HK-2 (cell line): ENCODE measurements at regions not wholly inside any gene's neighbourhood (a gene's known extent, or its start where the extent isn't known, plus 50 kb on each side); places are given as distances from the start of the nearest gene placed in this dataset.
"Not testable (repeated sequence)": the region's sequence is repeated elsewhere in the genome, so short reads cannot be mapped to it uniquely, and the experiment has no call there.

Source experiments
- DNase-seq: peaks from one replicate; pipeline ENCODE4 v3.0.0-alpha.2; 2018; ENCODE audit not compliant: unreplicated experiment

DNA sequence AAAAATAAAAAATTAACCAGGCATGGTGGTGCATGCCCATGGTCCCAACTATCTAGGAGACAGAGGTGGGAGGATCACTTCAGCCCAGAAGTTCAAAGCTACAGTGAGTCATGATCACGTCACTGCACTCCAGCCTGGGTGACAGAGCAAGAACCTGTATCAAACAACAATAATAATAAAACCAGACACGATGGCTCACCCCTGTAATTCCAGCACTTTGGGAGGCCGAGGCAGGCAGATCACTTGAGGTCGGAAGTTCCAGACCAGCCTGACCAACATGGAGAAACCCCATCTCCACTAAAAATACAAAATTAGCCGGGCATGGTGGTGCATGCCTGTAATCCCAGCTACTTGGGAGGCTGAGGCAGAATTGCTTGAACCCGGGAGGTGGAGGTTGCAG lies 159.4 kb downstream of the SKIDA1 start:
- DNase-seq: peak; percentile 51

DNA sequence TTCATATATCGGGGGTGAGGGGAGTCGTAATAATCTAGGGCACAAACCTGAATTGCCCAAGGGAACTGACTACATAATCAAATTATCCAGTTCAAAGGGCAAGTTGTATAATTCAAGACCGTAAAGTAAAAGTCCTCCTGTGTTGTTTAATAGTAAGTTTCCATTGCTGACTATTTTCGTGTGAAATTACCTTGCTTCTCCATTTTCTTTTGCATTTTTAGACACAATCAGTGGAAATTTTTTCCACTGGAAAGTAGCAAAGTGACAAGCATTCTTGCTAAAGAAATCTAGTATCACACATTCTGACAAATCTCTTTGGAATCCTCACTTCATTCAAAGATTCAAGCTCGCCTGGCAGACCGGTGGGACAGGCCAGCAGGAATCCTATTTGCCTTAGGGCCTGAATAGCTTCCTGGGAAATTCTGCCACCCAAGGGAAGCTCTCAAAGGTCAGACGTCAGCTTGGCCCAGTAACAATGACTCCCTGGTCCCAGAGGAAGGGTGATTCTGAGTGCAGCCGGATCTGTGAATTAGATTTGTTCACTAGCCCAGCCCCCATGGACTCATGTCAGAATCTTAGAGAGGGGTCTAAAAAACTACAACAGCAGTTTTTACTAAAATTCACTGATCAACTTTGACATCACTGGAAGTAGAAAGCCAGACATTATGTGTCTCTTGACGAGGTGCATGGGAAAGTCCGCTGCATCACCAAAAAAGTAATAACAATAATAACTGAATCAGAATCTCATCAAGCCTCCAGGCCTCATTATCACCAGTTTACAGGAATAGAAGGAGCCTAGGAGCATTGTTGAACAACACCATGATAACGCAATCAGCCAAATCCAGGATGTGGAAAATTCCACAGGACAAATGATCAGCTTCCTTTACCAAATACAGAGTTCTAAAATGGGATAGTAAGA lies 161.0 kb downstream of the SKIDA1 start:
- DNase-seq: peak; percentile 58

DNA sequence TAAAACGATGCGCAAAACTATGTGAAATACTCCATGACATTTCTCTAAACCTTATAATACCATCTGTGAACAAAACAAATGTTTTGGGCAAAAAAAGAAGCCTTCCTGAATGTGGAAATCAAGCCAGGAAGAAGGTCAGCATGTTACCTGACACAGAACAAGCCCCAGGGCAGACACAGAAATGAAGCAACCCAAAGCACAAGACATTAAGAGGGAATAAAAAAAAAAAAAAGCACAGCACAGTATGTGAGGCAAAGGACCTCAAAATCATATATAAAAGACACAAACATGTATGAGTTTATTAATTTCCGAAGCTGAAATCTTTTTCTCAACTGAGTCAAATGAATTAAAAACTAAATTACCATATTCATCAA lies 161.8 kb downstream of the SKIDA1 start:
- no peak for DNase-seq

GRCh38 chr10:21363092-21363730 lies 162.3 kb downstream of the SKIDA1 start:
- DNase-seq: no peak

DNA sequence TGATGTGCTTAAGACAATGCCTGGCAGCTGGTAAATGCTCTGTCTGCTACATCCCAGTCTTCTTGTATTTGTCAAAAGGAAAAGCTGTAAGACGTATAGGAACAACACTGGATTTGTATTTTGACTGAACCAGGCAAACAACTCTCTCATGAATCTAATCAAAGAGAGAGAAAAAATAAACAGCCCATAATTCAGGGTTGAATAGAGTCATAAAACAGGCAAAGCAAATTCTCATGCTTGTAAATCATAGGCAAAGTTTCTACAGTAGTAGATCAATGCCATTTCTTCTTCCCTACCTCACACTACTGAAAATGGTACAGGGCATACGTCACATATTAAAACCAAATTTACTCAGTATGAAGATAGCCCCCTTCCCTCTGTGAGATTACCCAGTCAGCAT lies 166.3 kb downstream of the SKIDA1 start:
- no peak for DNase-seq

- DNase-seq: no peak
Measured at GRCh38 chr10:21355591-21356011, 169.9 kb downstream of the SKIDA1 start.

GRCh38 chr10:21352886-21353285 lies 172.6 kb downstream of the SKIDA1 start:
- DNase-seq: no peak

DNA sequence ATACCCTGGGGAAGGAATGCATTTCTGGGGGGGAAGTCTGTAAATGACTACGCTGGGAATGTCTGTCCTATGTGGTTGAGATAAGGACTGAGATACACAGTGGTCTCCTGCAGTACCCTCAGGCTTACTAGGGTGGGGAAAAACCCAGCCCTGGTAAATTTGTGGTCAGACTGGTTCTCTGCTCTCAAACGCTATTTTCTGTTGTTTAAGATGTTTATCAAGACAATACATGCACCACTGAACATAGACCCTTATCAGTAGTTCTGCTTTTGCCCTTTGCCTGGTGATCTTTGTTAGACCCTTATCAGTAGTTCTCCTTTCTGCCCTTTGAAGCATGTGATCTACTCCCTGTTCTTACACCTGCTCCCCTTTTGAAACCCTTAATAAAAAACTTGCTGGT lies 173.9 kb downstream of the SKIDA1 start:
- DNase-seq: not testable (repeated sequence)

- DNase-seq: no peak
Measured at GRCh38 chr10:21349912-21350286, 175.6 kb downstream of the SKIDA1 start.

GRCh38 chr10:21347785-21348170 lies 177.7 kb downstream of the SKIDA1 start:
- DNase-seq: no peak

GRCh38 chr10:21347043-21347784 lies 178.3 kb downstream of the SKIDA1 start:
- DNase-seq: no peak

GRCh38 chr10:21343087-21343486 lies 182.4 kb downstream of the SKIDA1 start:
- no peak for DNase-seq

- DNase-seq: not testable (repeated sequence)
Measured at GRCh38 chr10:21342499-21342898, 183.0 kb downstream of the SKIDA1 start.

DNA sequence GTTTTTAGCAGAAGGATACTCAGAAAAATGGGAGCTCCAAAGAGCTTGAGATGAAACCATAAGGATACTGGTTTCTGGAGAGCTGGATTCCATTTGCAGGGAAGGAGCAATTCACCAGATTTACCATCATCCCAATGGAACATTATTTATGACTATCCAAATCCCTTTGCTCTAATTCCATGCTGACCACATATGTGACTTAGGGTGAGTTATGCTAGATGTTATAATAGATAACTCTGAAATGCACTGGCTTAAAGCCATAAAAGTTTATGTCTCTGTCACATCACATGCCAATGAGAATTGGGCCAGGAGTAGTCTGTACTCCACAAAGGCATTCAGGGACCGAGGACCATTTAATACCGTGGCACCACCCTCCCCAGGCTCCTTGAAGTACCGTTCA lies 185.2 kb downstream of the SKIDA1 start:
- no peak for DNase-seq

DNA sequence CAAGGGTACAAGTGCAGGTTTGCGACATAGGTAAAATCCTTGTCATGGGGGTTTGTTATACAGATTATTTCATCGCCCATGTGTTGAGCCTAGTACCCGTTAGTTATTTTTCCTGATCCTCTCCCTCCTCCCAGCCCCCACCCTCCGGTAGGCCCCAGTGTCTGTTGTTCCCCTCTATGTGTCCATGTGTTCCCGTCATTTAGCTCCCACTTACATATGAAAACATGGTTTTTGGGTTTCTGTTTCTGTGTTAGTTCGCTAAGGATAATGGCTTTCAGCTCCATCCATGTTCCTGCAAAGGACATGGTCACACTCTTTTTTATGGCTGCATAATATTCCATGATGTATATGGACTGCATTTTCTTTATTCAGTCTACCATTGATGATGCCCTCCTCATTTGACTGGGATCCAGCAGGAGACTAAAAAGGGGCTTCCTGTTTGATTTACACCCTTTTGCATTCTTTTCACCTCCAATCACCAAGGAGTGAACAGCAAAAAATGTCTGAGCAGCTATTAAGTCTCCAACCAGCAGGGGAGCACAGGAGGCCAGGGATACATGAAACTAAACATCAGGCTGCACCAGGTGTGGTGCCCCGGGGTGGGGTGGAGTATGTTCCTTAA lies 188.2 kb downstream of the SKIDA1 start:
- DNase-seq: no peak

- peak; percentile 66 for DNase-seq
Measured at GRCh38 chr10:21336476-21337170, 188.9 kb downstream of the SKIDA1 start.

DNA sequence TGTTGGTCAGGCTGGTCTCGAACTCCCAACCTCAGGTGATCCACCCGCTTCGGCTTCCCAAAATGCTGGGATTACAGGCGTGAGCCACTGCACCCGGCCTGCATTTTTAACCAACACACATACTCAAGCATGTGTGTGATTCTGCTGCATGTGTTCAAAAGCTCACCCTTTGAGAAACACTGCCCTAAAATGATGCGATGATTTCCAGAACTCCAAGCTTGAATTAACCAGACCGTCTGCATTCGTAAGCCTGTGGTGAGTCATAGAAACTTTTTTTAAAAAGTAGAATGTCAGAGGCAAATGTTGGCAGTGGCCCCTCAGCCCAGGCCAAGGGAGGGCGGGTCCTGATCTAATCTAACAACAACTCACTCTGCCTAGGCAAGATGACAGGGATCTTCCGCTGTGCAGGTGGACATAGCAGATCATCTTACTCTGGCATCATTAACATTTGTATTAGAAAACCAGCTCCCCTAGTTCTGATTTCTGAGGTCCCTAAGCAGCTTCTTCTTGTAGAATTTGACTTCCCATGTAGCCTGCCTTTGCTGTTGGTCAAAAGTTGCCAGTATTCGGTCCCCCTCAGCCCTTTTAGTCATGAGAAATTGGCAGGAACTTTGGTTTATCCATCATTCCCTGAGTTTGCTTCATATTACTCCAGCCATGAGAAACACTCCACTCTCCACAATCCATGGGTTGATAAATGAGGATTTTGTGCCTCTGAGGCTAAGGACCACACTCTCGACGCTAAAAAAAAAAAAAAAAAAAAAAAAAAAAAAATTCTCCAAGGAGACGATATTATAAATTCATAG lies 190.4 kb downstream of the SKIDA1 start:
- peak; percentile 65 for DNase-seq

GRCh38 chr10:21330628-21331020 lies 194.9 kb downstream of the SKIDA1 start:
- no peak for DNase-seq

DNA sequence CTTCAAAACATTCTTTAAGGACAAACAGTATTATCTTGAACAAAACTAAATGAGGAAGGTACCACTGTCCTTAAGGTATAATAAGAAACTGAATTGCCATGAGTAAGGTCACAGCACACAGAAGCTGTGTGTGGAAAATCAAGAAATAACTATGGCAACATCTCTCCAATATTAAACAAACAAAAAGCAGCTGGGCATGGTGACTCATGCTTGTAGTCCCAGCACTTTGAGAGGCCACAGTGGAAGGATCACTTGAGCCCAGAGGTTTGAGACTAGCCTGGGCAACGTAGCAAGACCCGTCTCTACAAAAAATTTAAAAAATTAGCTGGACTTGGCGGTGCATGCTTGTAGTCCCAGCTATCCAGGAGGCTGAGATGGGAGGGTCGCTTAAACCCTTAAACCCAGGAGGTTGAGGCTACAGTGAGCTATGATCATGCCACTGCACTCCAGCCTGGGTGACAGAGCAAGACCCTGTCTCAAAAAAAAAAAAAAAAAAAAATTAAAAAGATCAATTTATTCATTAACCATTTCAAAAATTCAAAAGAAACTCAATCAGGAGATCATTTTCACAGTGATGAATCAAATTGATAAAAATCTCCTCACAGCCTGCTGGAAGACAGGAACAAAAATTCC lies 195.4 kb downstream of the SKIDA1 start:
- no peak for DNase-seq

DNA sequence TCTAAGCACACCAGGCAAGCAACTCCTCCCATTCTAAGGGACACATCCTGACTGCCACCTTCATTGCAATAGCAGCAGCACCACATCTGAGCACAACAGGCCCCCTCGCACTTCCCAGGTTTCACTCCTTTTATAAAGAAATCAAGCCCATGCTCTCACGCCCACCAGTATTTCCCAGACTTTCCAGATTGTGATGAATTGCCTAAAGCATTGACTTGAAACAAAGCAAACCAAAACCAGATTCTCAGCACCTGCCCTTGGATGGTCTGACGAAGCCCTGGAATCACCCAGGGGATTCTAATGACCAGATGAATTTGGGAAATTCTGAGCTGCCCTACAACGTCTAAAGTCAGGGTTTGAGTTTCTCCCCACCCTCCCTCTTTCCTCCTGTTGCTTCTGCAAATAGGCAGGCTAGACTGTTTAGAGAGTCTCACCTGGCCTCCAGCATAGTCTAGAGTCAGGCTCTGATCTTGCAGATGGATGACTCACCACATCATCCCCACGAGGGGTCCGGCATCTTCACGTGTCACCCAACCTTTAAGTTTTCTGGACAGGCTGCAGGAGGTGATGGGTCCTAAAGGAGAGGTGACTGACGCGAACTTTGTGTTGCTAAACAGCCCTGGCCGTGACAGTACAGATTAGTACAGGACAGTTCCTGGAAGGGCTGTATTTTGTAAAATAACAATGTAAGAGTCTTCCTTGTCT lies 198.0 kb downstream of the SKIDA1 start:
- DNase-seq: no peak
